ENCODE measurements at regions not wholly inside any gene's neighbourhood (a gene's known extent, or its start where the extent isn't known, plus 50 kb on each side); places are given as distances from the start of the nearest gene placed in this dataset.

- H3K36me3 ChIP-seq, result no peaks in the 10 kb centered on the region
- no peak overlapping the region for H3K4me3 ChIP-seq
- TF ChIP-seq CTCF (IDR thresholded peaks at IDR 0.05) (no peak), POLR2A (IDR thresholded peaks at IDR 0.05) (no peak)
- intact Hi-C loops (cut with DNase I), result no loop called here
- no peaks in the 10 kb centered on the region for H3K9me3 ChIP-seq
- DNase-seq (no peak), ATAC-seq (no peak)
- no peak overlapping the region for H3K27ac ChIP-seq
- no peaks in the 10 kb centered on the region for H3K27me3 ChIP-seq
- 25% methylated on average over 1 of the region's 1 CpG for WGBS (ENCODE audit: insufficient coverage, low coverage, low lambda C conversion rate, missing lambda C conversion rate)
- no peaks in the 10 kb centered on the region for H3K4me1 ChIP-seq
Measured at GRCh38 chr7:112708236-112708635, 82.0 kb downstream of the TMEM168 start.

Data from right lobe of liver (tissue), 6 donors.